ENCODE measurements at regions not wholly inside any gene's neighbourhood (a gene's known extent, or its start where the extent isn't known, plus 50 kb on each side); places are given as distances from the start of the nearest gene placed in this dataset.

DNA sequence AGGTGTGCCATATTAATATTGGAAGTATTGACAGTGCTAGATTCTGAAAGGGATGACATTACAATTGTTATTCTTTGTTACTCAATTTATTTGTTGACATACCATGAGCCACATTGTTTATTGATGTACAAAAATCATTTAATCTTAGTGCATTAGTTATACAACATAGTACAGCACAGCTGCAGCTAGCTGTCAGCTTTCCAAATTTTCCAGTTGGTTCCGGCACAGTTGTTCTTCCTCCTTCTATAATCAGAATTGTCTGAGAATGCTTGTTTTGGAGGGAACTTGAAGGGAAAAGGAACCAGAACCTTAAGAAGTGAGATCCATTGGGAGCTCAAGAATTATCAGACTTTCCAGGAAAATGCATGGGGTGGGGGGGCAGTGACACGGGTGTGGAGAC is 281.4 kb downstream of the ZIC3 start:
- Histone ChIP-seq H3K27ac (ENCODE audit: extremely low read depth, low read depth, low read length) (no peak overlapping the region), H3K4me1 (ENCODE audit: control insufficient read depth, insufficient read depth, low read length) (no peaks in the 10 kb centered on the region), H3K9me3 (ENCODE audit: control insufficient read depth, insufficient read depth, low read depth, low read length) (no peaks in the 10 kb centered on the region), H3K36me3 (ENCODE audit: control insufficient read depth in 2 of 2, insufficient read depth in 1 of 2, low read length in 2 of 2) (no peaks in the 10 kb centered on the region), H3K4me3 (ENCODE audit: low read depth, low read length) (no peak overlapping the region)
- TF ChIP-seq, protein P1, sequence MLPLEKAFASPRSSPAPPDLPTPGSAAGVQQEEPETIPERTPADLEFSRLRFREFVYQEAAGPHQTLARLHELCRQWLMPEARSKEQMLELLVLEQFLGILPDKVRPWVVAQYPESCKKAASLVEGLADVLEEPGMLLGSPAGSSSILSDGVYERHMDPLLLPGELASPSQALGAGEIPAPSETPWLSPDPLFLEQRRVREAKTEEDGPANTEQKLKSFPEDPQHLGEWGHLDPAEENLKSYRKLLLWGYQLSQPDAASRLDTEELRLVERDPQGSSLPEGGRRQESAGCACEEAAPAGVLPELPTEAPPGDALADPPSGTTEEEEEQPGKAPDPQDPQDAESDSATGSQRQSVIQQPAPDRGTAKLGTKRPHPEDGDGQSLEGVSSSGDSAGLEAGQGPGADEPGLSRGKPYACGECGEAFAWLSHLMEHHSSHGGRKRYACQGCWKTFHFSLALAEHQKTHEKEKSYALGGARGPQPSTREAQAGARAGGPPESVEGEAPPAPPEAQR (tag by site-specific recombination; IDR thresholded peaks at IDR 0.05) = no peak
- TF ChIP-seq ZNF660 (tag by site-specific recombination; IDR thresholded peaks at IDR 0.05) (no peak), ZNF23 (tag by site-specific recombination; IDR thresholded peaks at IDR 0.05; ENCODE audit: borderline replicate concordance) (no peak), ZNF629 (tag by site-specific recombination; IDR thresholded peaks at IDR 0.05) (no peak), SP7 (tag by site-specific recombination; IDR thresholded peaks at IDR 0.05) (no peak), ZNF214 (tag by site-specific recombination; IDR thresholded peaks at IDR 0.05; ENCODE audit: borderline replicate concordance) (no peak), KLF1 (tag by site-specific recombination; IDR thresholded peaks at IDR 0.05) (no peak), HOXC10 (CRISPR knock-in tag; IDR thresholded peaks at IDR 0.05) (no peak), ZNF701 (tag by site-specific recombination; IDR thresholded peaks at IDR 0.05) (no peak)
- TF ChIP-seq, protein P2, sequence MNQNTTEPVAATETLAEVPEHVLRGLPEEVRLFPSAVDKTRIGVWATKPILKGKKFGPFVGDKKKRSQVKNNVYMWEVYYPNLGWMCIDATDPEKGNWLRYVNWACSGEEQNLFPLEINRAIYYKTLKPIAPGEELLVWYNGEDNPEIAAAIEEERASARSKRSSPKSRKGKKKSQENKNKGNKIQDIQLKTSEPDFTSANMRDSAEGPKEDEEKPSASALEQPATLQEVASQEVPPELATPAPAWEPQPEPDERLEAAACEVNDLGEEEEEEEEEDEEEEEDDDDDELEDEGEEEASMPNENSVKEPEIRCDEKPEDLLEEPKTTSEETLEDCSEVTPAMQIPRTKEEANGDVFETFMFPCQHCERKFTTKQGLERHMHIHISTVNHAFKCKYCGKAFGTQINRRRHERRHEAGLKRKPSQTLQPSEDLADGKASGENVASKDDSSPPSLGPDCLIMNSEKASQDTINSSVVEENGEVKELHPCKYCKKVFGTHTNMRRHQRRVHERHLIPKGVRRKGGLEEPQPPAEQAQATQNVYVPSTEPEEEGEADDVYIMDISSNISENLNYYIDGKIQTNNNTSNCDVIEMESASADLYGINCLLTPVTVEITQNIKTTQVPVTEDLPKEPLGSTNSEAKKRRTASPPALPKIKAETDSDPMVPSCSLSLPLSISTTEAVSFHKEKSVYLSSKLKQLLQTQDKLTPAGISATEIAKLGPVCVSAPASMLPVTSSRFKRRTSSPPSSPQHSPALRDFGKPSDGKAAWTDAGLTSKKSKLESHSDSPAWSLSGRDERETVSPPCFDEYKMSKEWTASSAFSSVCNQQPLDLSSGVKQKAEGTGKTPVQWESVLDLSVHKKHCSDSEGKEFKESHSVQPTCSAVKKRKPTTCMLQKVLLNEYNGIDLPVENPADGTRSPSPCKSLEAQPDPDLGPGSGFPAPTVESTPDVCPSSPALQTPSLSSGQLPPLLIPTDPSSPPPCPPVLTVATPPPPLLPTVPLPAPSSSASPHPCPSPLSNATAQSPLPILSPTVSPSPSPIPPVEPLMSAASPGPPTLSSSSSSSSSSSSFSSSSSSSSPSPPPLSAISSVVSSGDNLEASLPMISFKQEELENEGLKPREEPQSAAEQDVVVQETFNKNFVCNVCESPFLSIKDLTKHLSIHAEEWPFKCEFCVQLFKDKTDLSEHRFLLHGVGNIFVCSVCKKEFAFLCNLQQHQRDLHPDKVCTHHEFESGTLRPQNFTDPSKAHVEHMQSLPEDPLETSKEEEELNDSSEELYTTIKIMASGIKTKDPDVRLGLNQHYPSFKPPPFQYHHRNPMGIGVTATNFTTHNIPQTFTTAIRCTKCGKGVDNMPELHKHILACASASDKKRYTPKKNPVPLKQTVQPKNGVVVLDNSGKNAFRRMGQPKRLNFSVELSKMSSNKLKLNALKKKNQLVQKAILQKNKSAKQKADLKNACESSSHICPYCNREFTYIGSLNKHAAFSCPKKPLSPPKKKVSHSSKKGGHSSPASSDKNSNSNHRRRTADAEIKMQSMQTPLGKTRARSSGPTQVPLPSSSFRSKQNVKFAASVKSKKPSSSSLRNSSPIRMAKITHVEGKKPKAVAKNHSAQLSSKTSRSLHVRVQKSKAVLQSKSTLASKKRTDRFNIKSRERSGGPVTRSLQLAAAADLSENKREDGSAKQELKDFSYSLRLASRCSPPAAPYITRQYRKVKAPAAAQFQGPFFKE (tag by site-specific recombination; IDR thresholded peaks at IDR 0.05; ENCODE audit: borderline replicate concordance) = no peak
- ChIA-PET POLR2A (no interaction called here), CTCF (interaction anchor here (0.6 kb wide), 1 partner anchor 42 kb away, joined by 3 read pairs; no protein-coding TSS in a partner anchor)

DNA sequence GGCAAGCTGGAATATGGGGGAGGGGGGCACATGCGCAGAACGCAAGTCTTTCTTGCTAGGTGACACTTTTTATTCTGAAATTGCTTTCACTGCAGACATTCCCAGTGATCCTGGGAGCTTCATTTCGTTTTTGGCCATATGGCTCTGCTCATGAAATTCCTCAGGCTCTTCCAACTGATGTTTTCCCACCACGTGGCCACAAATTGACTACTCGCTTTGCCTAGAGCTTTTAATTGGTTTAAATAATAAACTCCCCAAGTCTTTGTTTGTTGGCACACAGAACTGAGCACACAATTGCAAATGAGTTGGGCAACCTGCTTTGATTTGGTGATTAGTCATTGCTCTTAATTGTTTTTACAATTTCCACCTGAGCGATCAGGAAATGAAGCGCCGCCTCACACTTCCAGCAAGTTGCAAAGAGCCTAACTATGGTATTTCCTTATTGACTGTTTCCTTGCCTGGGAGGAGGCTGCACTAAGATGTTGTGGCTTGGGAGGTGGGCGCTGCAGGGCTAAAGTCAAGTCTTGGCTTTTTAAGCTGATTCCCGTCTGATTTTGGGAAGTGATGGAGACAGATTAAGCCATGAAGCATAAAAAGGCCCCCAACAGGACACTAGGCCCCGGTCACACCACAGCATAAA is 282.5 kb downstream of the ZIC3 start:
- POLR2A ChIA-PET = no interaction called here
- CTCF ChIA-PET = no interaction called here
- Histone ChIP-seq H3K9me3 (ENCODE audit: control insufficient read depth, insufficient read depth, low read depth, low read length) (no peaks in the 10 kb centered on the region), H3K4me3 (ENCODE audit: low read depth, low read length) (no peak overlapping the region), H3K27ac (ENCODE audit: extremely low read depth, low read depth, low read length) (no peak overlapping the region), H3K4me1 (ENCODE audit: control insufficient read depth, insufficient read depth, low read length) (no peaks in the 10 kb centered on the region), H3K36me3 (ENCODE audit: control insufficient read depth in 2 of 2, insufficient read depth in 1 of 2, low read length in 2 of 2) (no peaks in the 10 kb centered on the region)
- TF ChIP-seq ZNF521 (tag by site-specific recombination; IDR thresholded peaks at IDR 0.05) (no peak), ZNF544 (tag by site-specific recombination; IDR thresholded peaks at IDR 0.05) (no peak), ZNF221 (tag by site-specific recombination; IDR thresholded peaks at IDR 0.05; ENCODE audit: borderline replicate concordance) (no peak), ZNF510 (tag by site-specific recombination; IDR thresholded peaks at IDR 0.05; ENCODE audit: insufficient replicate concordance) (no peak), ZNF48 (tag by site-specific recombination; IDR thresholded peaks at IDR 0.05) (no peak), ZNF350 (tag by site-specific recombination; IDR thresholded peaks at IDR 0.05) (no peak), ZNF24 (tag by site-specific recombination; IDR thresholded peaks at IDR 0.05) (no peak), ZNF658 (tag by site-specific recombination; IDR thresholded peaks at IDR 0.05) (no peak), TCF7L2 (IDR thresholded peaks at IDR 0.05; ENCODE audit: borderline replicate concordance, low read depth, low read length) (no peak), ZNF174 (tag by site-specific recombination; IDR thresholded peaks at IDR 0.05) (no peak), ZNF621 (tag by site-specific recombination; IDR thresholded peaks at IDR 0.05) (no peak), REPIN1 (tag by site-specific recombination; IDR thresholded peaks at IDR 0.05; ENCODE audit: low read depth) (no peak)
